ENCODE measurements at regions not wholly inside any gene's neighbourhood (a gene's known extent, or its start where the extent isn't known, plus 50 kb on each side); places are given as distances from the start of the nearest gene placed in this dataset.

- ChIA-PET CTCF (no interaction called here), POLR2A (no interaction called here)
- Mint-ChIP-seq H3K4me3 (no peak overlapping the region), H3K4me1 (no peaks in the 10 kb centered on the region), H3K27me3 (no peaks in the 10 kb centered on the region), H3K9me3 (no peaks in the 10 kb centered on the region), H3K36me3 (no peaks in the 10 kb centered on the region), H3K27ac (no peak overlapping the region)
- H3K36me3 ChIP-seq (ENCODE audit: control insufficient read depth in 2 of 2, extremely low read depth in 1 of 2, insufficient read depth in 1 of 2, low read length in 1 of 2), result no peaks in the 10 kb centered on the region
- no peaks in the 10 kb centered on the region for H3K27me3 ChIP-seq (replicated peaks in 1 of 2; ENCODE audit: control insufficient read depth in 2 of 2, extremely low read depth in 1 of 2, insufficient read depth in 2 of 2, low read length in 1 of 2)
- WGBS (ENCODE audit: insufficient coverage), result 66% methylated on average over 3 of the region's 3 CpGs
- H3K9me3 ChIP-seq, result no peaks in the 10 kb centered on the region
- ATAC-seq (replicated peaks in 1 of 4) (peak in 1 of 4 experiments; percentile 16), DNase-seq (no peak)
- no peaks in the 10 kb centered on the region for H3K4me1 ChIP-seq (ENCODE audit: control insufficient read depth in 1 of 2, extremely low read depth in 1 of 2, insufficient read depth in 2 of 2, low read length in 2 of 2)
- H3K4me3 ChIP-seq (ENCODE audit: control insufficient read depth in 1 of 2, extremely low read depth in 1 of 2, low read length in 1 of 2), result no peak overlapping the region
- H3K27ac ChIP-seq (ENCODE audit: low read length), result no peak overlapping the region
These were observed 504.7 kb downstream of the EIPR1 start for GRCh38 chr2:2872713-2873449.

DNA sequence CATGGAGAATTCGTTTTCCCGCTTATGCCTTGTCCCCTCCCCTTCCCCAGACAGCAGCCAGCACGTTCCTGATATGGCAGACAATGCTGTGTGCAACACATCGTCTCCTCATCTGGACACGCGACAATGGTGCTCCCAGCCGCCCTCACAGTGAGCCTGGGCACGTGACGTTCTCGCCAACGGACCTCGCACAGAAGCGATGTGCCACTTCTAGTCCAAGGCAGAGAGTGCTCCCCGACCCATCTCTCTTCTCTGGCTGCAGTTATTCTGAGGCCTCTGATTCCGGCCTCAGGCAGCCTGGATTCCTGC lies 505.4 kb downstream of the EIPR1 start:
- Histone ChIP-seq H3K9me3 (no peaks in the 10 kb centered on the region), H3K27me3 (replicated peaks in 1 of 2; ENCODE audit: control insufficient read depth in 2 of 2, extremely low read depth in 1 of 2, insufficient read depth in 2 of 2, low read length in 1 of 2) (no peaks in the 10 kb centered on the region), H3K4me3 (ENCODE audit: control insufficient read depth in 1 of 2, extremely low read depth in 1 of 2, low read length in 1 of 2) (no peak overlapping the region), H3K4me1 (ENCODE audit: control insufficient read depth in 1 of 2, extremely low read depth in 1 of 2, insufficient read depth in 2 of 2, low read length in 2 of 2) (no peaks in the 10 kb centered on the region), H3K36me3 (ENCODE audit: control insufficient read depth in 2 of 2, extremely low read depth in 1 of 2, insufficient read depth in 1 of 2, low read length in 1 of 2) (no peaks in the 10 kb centered on the region), H3K27ac (ENCODE audit: low read length) (no peak overlapping the region)
- Mint-ChIP-seq H3K27ac (no peak overlapping the region), H3K9me3 (no peaks in the 10 kb centered on the region), H3K36me3 (no peaks in the 10 kb centered on the region), H3K4me3 (no peak overlapping the region), H3K4me1 (no peaks in the 10 kb centered on the region), H3K27me3 (no peaks in the 10 kb centered on the region)
- ChIA-PET POLR2A (no interaction called here), CTCF (no interaction called here)
- 87% methylated on average over 14 of the region's 15 CpGs for WGBS (ENCODE audit: insufficient coverage)
- ATAC-seq (replicated peaks in 1 of 4) (no peak), DNase-seq (no peak)

DNA sequence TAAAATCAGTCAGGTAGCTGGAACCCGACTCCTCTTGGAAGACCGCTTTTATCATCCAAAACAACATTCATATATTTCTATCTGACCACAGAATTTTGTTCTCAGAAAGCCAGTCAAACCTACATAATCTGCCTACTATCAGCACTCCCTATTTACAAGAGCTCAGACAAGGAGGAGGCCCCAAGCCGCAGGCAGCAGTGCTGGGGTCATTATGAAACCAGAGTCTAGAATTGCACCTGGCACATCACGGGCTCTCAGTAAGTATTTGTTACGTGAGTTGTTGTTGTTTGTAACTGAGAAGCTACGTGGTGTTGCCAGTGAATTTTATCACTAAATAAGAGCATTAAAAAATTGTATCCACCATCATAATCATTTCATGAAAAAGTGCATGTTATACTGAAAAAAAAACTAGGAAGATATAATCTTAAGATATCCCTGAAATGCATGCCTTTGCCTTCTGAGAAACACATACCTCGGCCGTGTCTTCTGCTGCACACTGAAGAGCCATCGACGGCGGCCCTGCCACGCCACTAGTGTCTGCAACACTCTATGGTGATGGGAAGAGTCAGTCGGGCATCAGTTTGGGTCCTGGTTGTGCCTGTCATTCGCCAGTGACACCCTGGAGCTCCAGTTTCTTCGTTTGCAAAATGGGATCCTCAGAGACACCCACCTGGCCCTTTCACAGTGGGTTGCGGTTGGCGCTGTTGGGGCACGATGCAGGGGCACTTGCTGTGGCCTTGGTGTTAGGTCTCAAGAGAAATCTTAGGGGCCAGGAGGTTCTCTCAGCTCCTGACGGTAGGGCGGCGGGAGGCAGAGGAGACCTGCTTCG lies 505.9 kb downstream of the EIPR1 start:
- H3K27me3 ChIP-seq (replicated peaks in 1 of 2; ENCODE audit: control insufficient read depth in 2 of 2, extremely low read depth in 1 of 2, insufficient read depth in 2 of 2, low read length in 1 of 2), result no peaks in the 10 kb centered on the region
- no peak overlapping the region for H3K4me3 ChIP-seq (ENCODE audit: control insufficient read depth in 1 of 2, extremely low read depth in 1 of 2, low read length in 1 of 2)
- WGBS (ENCODE audit: insufficient coverage), result 81% methylated on average over 13 of the region's 22 CpGs
- H3K36me3 ChIP-seq (ENCODE audit: control insufficient read depth in 2 of 2, extremely low read depth in 1 of 2, insufficient read depth in 1 of 2, low read length in 1 of 2), result no peaks in the 10 kb centered on the region
- Mint-ChIP-seq H3K27me3 (no peaks in the 10 kb centered on the region), H3K36me3 (no peaks in the 10 kb centered on the region), H3K9me3 (no peaks in the 10 kb centered on the region), H3K27ac (no peak overlapping the region), H3K4me1 (no peaks in the 10 kb centered on the region), H3K4me3 (no peak overlapping the region)
- no peaks in the 10 kb centered on the region for H3K4me1 ChIP-seq (ENCODE audit: control insufficient read depth in 1 of 2, extremely low read depth in 1 of 2, insufficient read depth in 2 of 2, low read length in 2 of 2)
- no peak overlapping the region for H3K27ac ChIP-seq (ENCODE audit: low read length)
- no peaks in the 10 kb centered on the region for H3K9me3 ChIP-seq
- no peak for ATAC-seq (replicated peaks in 1 of 4)
- CTCF ChIA-PET, result no interaction called here
- DNase-seq, result no peak
- POLR2A ChIA-PET, result no interaction called here

DNA sequence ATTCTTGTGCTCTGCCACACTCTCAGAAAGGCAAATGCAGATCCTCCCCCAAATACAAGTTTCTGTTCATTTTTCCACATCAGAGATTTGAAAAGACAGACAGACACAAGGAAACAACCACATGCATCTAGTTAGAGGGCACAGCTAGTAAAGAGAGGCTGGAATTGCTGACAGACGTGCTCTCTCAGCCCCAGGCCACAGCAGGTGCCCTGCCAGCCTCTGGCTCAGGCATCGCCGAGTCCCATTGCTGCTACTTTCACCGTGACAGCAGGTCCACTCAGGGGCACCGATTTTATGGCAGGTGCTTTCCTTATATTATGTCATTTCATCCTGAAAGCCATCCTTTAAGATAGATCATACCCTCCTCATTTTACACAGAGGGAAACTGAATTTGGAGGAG lies 507.5 kb downstream of the EIPR1 start:
- Histone ChIP-seq H3K27ac (ENCODE audit: low read length) (no peak overlapping the region), H3K9me3 (no peaks in the 10 kb centered on the region), H3K4me3 (ENCODE audit: control insufficient read depth in 1 of 2, extremely low read depth in 1 of 2, low read length in 1 of 2) (no peak overlapping the region), H3K4me1 (ENCODE audit: control insufficient read depth in 1 of 2, extremely low read depth in 1 of 2, insufficient read depth in 2 of 2, low read length in 2 of 2) (no peaks in the 10 kb centered on the region), H3K36me3 (ENCODE audit: control insufficient read depth in 2 of 2, extremely low read depth in 1 of 2, insufficient read depth in 1 of 2, low read length in 1 of 2) (no peaks in the 10 kb centered on the region), H3K27me3 (replicated peaks in 1 of 2; ENCODE audit: control insufficient read depth in 2 of 2, extremely low read depth in 1 of 2, insufficient read depth in 2 of 2, low read length in 1 of 2) (no peaks in the 10 kb centered on the region)
- no peaks in the 10 kb centered on the region for H3K27me3 Mint-ChIP-seq
- ChIA-PET POLR2A (interaction anchor here in 1 of 2 donors (0.6 kb wide), 1 partner anchor 115 kb away, joined by 4 read pairs; no protein-coding TSS in a partner anchor), CTCF (no interaction called here)
- H3K27ac Mint-ChIP-seq, result no peak overlapping the region
- H3K36me3 Mint-ChIP-seq, result no peaks in the 10 kb centered on the region
- WGBS (ENCODE audit: insufficient coverage), result 92% methylated on average over 4 of the region's 5 CpGs
- no peak overlapping the region for H3K4me3 Mint-ChIP-seq
- ATAC-seq (replicated peaks in 1 of 4), result no peak
- no peaks in the 10 kb centered on the region for H3K9me3 Mint-ChIP-seq
- DNase-seq, result no peak
- no peaks in the 10 kb centered on the region for H3K4me1 Mint-ChIP-seq

- 90% methylated on average over 2 of the region's 9 CpGs for WGBS (ENCODE audit: insufficient coverage)
- no peaks in the 10 kb centered on the region for H3K9me3 ChIP-seq
- POLR2A ChIA-PET, result no interaction called here
- no peak overlapping the region for H3K27ac ChIP-seq (ENCODE audit: low read length)
- Mint-ChIP-seq H3K9me3 (no peaks in the 10 kb centered on the region), H3K4me3 (no peak overlapping the region), H3K36me3 (no peaks in the 10 kb centered on the region), H3K27me3 (no peaks in the 10 kb centered on the region), H3K27ac (no peak overlapping the region), H3K4me1 (no peaks in the 10 kb centered on the region)
- no peaks in the 10 kb centered on the region for H3K4me1 ChIP-seq (ENCODE audit: control insufficient read depth in 1 of 2, extremely low read depth in 1 of 2, insufficient read depth in 2 of 2, low read length in 2 of 2)
- H3K27me3 ChIP-seq (replicated peaks in 1 of 2; ENCODE audit: control insufficient read depth in 2 of 2, extremely low read depth in 1 of 2, insufficient read depth in 2 of 2, low read length in 1 of 2), result no peaks in the 10 kb centered on the region
- ATAC-seq (replicated peaks in 1 of 4) (no peak), DNase-seq (no peak)
- CTCF ChIA-PET, result no interaction called here
- no peaks in the 10 kb centered on the region for H3K36me3 ChIP-seq (ENCODE audit: control insufficient read depth in 2 of 2, extremely low read depth in 1 of 2, insufficient read depth in 1 of 2, low read length in 1 of 2)
- no peak overlapping the region for H3K4me3 ChIP-seq (ENCODE audit: control insufficient read depth in 1 of 2, extremely low read depth in 1 of 2, low read length in 1 of 2)
These were observed 508.1 kb downstream of the EIPR1 start for GRCh38 chr2:2869553-2869952.

- no peak overlapping the region for H3K27ac ChIP-seq (ENCODE audit: low read length)
- DNase-seq, result no peak
- H3K27me3 ChIP-seq (replicated peaks in 1 of 2; ENCODE audit: control insufficient read depth in 2 of 2, extremely low read depth in 1 of 2, insufficient read depth in 2 of 2, low read length in 1 of 2), result no peaks in the 10 kb centered on the region
- Mint-ChIP-seq H3K9me3 (no peaks in the 10 kb centered on the region), H3K4me3 (no peak overlapping the region), H3K27ac (no peak overlapping the region), H3K36me3 (no peaks in the 10 kb centered on the region), H3K27me3 (no peaks in the 10 kb centered on the region), H3K4me1 (no peaks in the 10 kb centered on the region)
- no peak for ATAC-seq (replicated peaks in 1 of 4)
- CTCF ChIA-PET, result no interaction called here
- H3K36me3 ChIP-seq (ENCODE audit: control insufficient read depth in 2 of 2, extremely low read depth in 1 of 2, insufficient read depth in 1 of 2, low read length in 1 of 2), result no peaks in the 10 kb centered on the region
- H3K4me3 ChIP-seq (ENCODE audit: control insufficient read depth in 1 of 2, extremely low read depth in 1 of 2, low read length in 1 of 2), result no peak overlapping the region
- WGBS (ENCODE audit: insufficient coverage), result 84% methylated on average over 7 of the region's 9 CpGs
- no peaks in the 10 kb centered on the region for H3K9me3 ChIP-seq
- POLR2A ChIA-PET, result no interaction called here
- no peaks in the 10 kb centered on the region for H3K4me1 ChIP-seq (ENCODE audit: control insufficient read depth in 1 of 2, extremely low read depth in 1 of 2, insufficient read depth in 2 of 2, low read length in 2 of 2)
These were observed 509.5 kb downstream of the EIPR1 start for GRCh38 chr2:2868085-2868484.

Measured in T-cell (primary cell).